B cell (primary cell): ENCODE measurements at regions not wholly inside any gene's neighbourhood (a gene's known extent, or its start where the extent isn't known, plus 50 kb on each side); places are given as distances from the start of the nearest gene placed in this dataset.

Experiments used
- ATAC-seq: fragments of 200-7000 bp; cut with Tn5 transposase; one replicate; pipeline ENCODE4 v1.10.0; 2021; ENCODE audit warnings: low read depth, mild to moderate bottlenecking, moderate number of reproducible peaks, moderate library complexity
- CTCF ChIA-PET: fragments of 350-600 bp; sonication (Branson Sonifier 250); formaldehyde crosslinking; loops from one replicate; lab custom pipeline; 2021; ENCODE audit warnings: antibody characterized with exemption, inconsistent platforms; lab: Charles Lee
- POLR2A ChIA-PET: fragments of 350-600 bp; sonication (Branson Sonifier 250); formaldehyde crosslinking; loops from one replicate; lab custom pipeline; 2021; ENCODE audit warnings: antibody characterized with exemption; lab: Charles Lee
- DNase-seq: peaks from one replicate; pipeline ENCODE4 v3.0.0; 2013
- H2AFZ ChIP-seq: 2 replicates; pipeline ENCODE4 v1.6.1; 2012; ENCODE audit warnings: mild to moderate bottlenecking, low read depth, low read length; ENCODE audit not compliant: insufficient read depth, poor library complexity, severe bottlenecking
- H3K27ac ChIP-seq, 2 donors: 1 replicate in 1 of 2; 2 replicates in 1 of 2; pipeline ENCODE4 v1.5.1; 2012 to 2013; ENCODE audit warnings: low read length in 2 of 2, mild to moderate bottlenecking in 2 of 2, moderate library complexity in 1 of 2
- H3K27me3 ChIP-seq, 4 experiments: fragments of 200-600 bp in 1 of 4; sonication (generic) in 1 of 4; replicated peaks in 1 of 4; 1 replicate in 2 of 4; 2 replicates in 2 of 4; pipeline versions ENCODE4 v1.6.1 to v1.7.0; 2013 to 2016; ENCODE audit warnings: low read length in 3 of 4, mild to moderate bottlenecking in 2 of 4, mixed read lengths in 1 of 4, moderate library complexity in 1 of 4; ENCODE audit not compliant: insufficient read depth in 4 of 4, control insufficient read depth in 3 of 4; ENCODE audit errors: control extremely low read depth in 1 of 4
- H3K36me3 ChIP-seq, 2 experiments: replicated peaks in 1 of 2; 1 replicate in 1 of 2; 2 replicates in 1 of 2; pipeline versions ENCODE4 v1.6.1 to v1.7.1; 2013; ENCODE audit warnings: low read length in 1 of 2; ENCODE audit not compliant: insufficient read depth in 2 of 2, control insufficient read depth in 1 of 2; ENCODE audit errors: control extremely low read depth in 1 of 2, extremely low read depth in 1 of 2
- H3K4me1 ChIP-seq, 2 donors: fragments of 200-600 bp in 1 of 2; sonication (generic) in 1 of 2; 1 replicate in 1 of 2; 2 replicates in 1 of 2; pipeline versions ENCODE4 v1.5.1 to v1.6.1; 2013 to 2017; ENCODE audit warnings: low read length in 2 of 2; ENCODE audit not compliant: control insufficient read depth in 2 of 2, insufficient read depth in 2 of 2
- H3K4me2 ChIP-seq: replicated peaks from 2 replicates; pipeline ENCODE3; 2012; ENCODE audit warnings: mild to moderate bottlenecking, low read depth, low read length; ENCODE audit not compliant: poor library complexity, severe bottlenecking
- H3K4me3 ChIP-seq, 5 experiments: fragments of 200-600 bp in 1 of 5; sonication (generic) in 1 of 5; 1 replicate in 3 of 5; 2 replicates in 2 of 5; pipeline versions ENCODE4 v1.5.1 to v1.7.0; 2011 to 2016; ENCODE audit warnings: low read length in 4 of 5, mild to moderate bottlenecking in 4 of 5, low read depth in 2 of 5, control low read depth in 1 of 5, moderate library complexity in 1 of 5; ENCODE audit not compliant: insufficient read depth in 1 of 5; ENCODE audit errors: control extremely low read depth in 1 of 5, extremely low read depth in 1 of 5
- H3K79me2 ChIP-seq: fragments of 200-600 bp; sonication (generic); one replicate; pipeline ENCODE4 v1.6.0; 2016; ENCODE audit warnings: low read length; ENCODE audit not compliant: control insufficient read depth, insufficient read depth
- H3K9ac ChIP-seq: fragments of 200-600 bp; sonication (generic); 2 replicates; pipeline ENCODE4 v1.6.1; 2017; ENCODE audit warnings: mild to moderate bottlenecking, low read length, moderate library complexity
- H3K9me3 ChIP-seq, 3 donors: one replicate each; pipeline versions ENCODE4 v1.6.1 to v1.7.1; 2013; ENCODE audit warnings: low read length in 2 of 3; ENCODE audit not compliant: control insufficient read depth in 2 of 3, insufficient read depth in 1 of 3; ENCODE audit errors: control extremely low read depth in 1 of 3
- H4K20me1 ChIP-seq: 2 replicates; pipeline ENCODE4 v1.6.0; 2012; ENCODE audit warnings: mild to moderate bottlenecking, low read length; ENCODE audit not compliant: insufficient read depth, control insufficient read depth, poor library complexity, severe bottlenecking
- H3K27ac Mint-ChIP-seq: one replicate; pipeline ENCODE4 v1.8.0; 2021; ENCODE audit warnings: mixed read lengths
- H3K27me3 Mint-ChIP-seq: one replicate; pipeline ENCODE4 v1.8.0; 2021; ENCODE audit warnings: mixed read lengths
- H3K4me1 Mint-ChIP-seq: one replicate; pipeline ENCODE4 v1.8.0; 2021; ENCODE audit warnings: mixed read lengths
- H3K4me3 Mint-ChIP-seq: one replicate; pipeline ENCODE4 v1.8.0; 2021; ENCODE audit warnings: mixed read lengths
- H3K9me3 Mint-ChIP-seq: one replicate; pipeline ENCODE4 v1.8.0; 2022; ENCODE audit warnings: mixed read lengths; ENCODE audit not compliant: insufficient read depth
- EZH2 ChIP-seq: IDR thresholded peaks from 2 replicates; pipeline ENCODE4 v1.6.1; 2012; ENCODE audit warnings: borderline replicate concordance, low read depth, mild to moderate bottlenecking, moderate library complexity, low read length; ENCODE audit not compliant: insufficient read depth, poor library complexity, severe bottlenecking
- WGBS: methylation state at CpG from one replicate; pipeline ENCODE4 v1.1.5; 2013; ENCODE audit warnings: missing lambda C conversion rate; ENCODE audit not compliant: insufficient coverage; 5-methylcytosine and 5-hydroxymethylcytosine counted together
- intact Hi-C: fragments of 100-400 bp; cut with micrococcal nuclease; formaldehyde crosslinking; loops from one replicate; pipeline ENCODE4 v1.10.0; 2022
- TF ChIP-seq, protein P1 (sequence below): fragments of 200-600 bp; IDR thresholded peaks from one replicate; pipeline ENCODE4 v1.8.0; 2022; ENCODE audit warnings: antibody characterized with exemption, mild to moderate bottlenecking

DNA sequence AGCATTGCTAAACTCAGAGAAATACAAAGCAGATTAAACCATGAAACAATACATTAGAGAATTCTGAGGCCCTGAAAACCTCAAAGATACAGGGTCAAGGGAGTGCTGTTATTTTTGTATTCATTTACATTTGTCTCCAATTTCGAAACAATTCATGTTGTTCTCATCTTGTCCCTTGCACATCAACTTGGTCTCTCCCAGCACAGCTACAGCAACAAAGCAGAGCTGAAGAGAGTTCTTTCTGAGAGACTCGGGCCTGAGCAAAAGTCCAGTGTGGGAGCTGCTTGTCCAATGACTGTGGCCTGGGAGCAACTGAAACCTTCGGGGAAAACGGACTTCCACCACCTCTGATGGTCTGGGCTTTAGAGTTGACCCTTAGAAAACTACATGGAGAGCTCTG, 79.4 kb upstream of the CDKN3 start:
- intact Hi-C loops = no loop called here
- Histone ChIP-seq H3K36me3 (no peaks in the 10 kb centered on the region), H4K20me1 (no peaks in the 10 kb centered on the region), H3K4me1 (no peaks in the 10 kb centered on the region), H3K79me2 (no peaks in the 10 kb centered on the region), H3K4me2 (no peak overlapping the region), H3K9me3 (no peaks in the 10 kb centered on the region), H3K27ac (no peak overlapping the region), H3K4me3 (no peak overlapping the region), H3K9ac (no peak overlapping the region), H2AFZ (no peak overlapping the region), H3K27me3 (no peaks in the 10 kb centered on the region)
- TF ChIP-seq EZH2 = no peak
- TF ChIP-seq, protein P1, sequence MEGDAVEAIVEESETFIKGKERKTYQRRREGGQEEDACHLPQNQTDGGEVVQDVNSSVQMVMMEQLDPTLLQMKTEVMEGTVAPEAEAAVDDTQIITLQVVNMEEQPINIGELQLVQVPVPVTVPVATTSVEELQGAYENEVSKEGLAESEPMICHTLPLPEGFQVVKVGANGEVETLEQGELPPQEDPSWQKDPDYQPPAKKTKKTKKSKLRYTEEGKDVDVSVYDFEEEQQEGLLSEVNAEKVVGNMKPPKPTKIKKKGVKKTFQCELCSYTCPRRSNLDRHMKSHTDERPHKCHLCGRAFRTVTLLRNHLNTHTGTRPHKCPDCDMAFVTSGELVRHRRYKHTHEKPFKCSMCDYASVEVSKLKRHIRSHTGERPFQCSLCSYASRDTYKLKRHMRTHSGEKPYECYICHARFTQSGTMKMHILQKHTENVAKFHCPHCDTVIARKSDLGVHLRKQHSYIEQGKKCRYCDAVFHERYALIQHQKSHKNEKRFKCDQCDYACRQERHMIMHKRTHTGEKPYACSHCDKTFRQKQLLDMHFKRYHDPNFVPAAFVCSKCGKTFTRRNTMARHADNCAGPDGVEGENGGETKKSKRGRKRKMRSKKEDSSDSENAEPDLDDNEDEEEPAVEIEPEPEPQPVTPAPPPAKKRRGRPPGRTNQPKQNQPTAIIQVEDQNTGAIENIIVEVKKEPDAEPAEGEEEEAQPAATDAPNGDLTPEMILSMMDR = no peak
- no peak overlapping the region for H3K4me3 Mint-ChIP-seq
- peaks cover 14% of the 10 kb centered on the region for H3K27me3 Mint-ChIP-seq
- no peaks in the 10 kb centered on the region for H3K4me1 Mint-ChIP-seq
- DNase-seq = no peak
- POLR2A ChIA-PET = no interaction called here
- no peaks in the 10 kb centered on the region for H3K9me3 Mint-ChIP-seq
- H3K27ac Mint-ChIP-seq = no peak overlapping the region
- 88% methylated on average over 4 of the region's 4 CpGs for WGBS
- no peak for ATAC-seq
- CTCF ChIA-PET = no interaction called here

GRCh38 chr14:54322246-54322645, 74.6 kb upstream of the CDKN3 start:
- peaks cover 7% of the 10 kb centered on the region for H3K27me3 Mint-ChIP-seq
- no peaks in the 10 kb centered on the region for H3K4me1 ChIP-seq
- DNase-seq = no peak
- no peaks in the 10 kb centered on the region for H3K9me3 Mint-ChIP-seq
- no peak for ATAC-seq
- no peak overlapping the region for H3K9ac ChIP-seq
- no peaks in the 10 kb centered on the region for H4K20me1 ChIP-seq
- no CpG with 5 or more reads among the region's 7 CpGs for WGBS
- H3K36me3 ChIP-seq = no peaks in the 10 kb centered on the region
- H3K4me2 ChIP-seq = no peak overlapping the region
- ChIA-PET CTCF (no interaction called here), POLR2A (no interaction called here)
- H3K9me3 ChIP-seq = no peaks in the 10 kb centered on the region
- H2AFZ ChIP-seq = no peak overlapping the region
- peaks cover 0 to 2% (median 0%) of the 10 kb centered on the region in 4 experiments for H3K27me3 ChIP-seq
- no peak overlapping the region for H3K27ac ChIP-seq
- intact Hi-C loops = no loop called here
- H3K79me2 ChIP-seq = no peaks in the 10 kb centered on the region
- H3K4me1 Mint-ChIP-seq = no peaks in the 10 kb centered on the region
- H3K4me3 ChIP-seq = no peak overlapping the region
- H3K4me3 Mint-ChIP-seq = no peak overlapping the region
- H3K27ac Mint-ChIP-seq = no peak overlapping the region
- TF ChIP-seq EZH2 = no peak
- TF ChIP-seq, protein P1 = no peak
